ENCODE measurements at regions not wholly inside any gene's neighbourhood (a gene's known extent, or its start where the extent isn't known, plus 50 kb on each side); places are given as distances from the start of the nearest gene placed in this dataset.
"Not testable (repeated sequence)": the region's sequence is repeated elsewhere in the genome, so short reads cannot be mapped to it uniquely, and the experiment has no call there.

GRCh38 chr11:34754171-34754823, 133.4 kb downstream of the EHF start:
- no peak for DNase-seq (ENCODE audit: low spot score)

- no peak for DNase-seq (ENCODE audit: low spot score)
Measured at GRCh38 chr11:34750692-34751405, 130.0 kb downstream of the EHF start.

- DNase-seq (ENCODE audit: low spot score), result no peak
Measured at GRCh38 chr11:34749666-34750659, 129.1 kb downstream of the EHF start.

GRCh38 chr11:34748036-34748435, 127.1 kb downstream of the EHF start:
- DNase-seq (ENCODE audit: low spot score), result no peak

- DNase-seq (ENCODE audit: low spot score), result peak; percentile 15
Measured at GRCh38 chr11:34747251-34747650, 126.4 kb downstream of the EHF start.

- DNase-seq (ENCODE audit: low spot score), result no peak
Measured at GRCh38 chr11:34745195-34745594, 124.3 kb downstream of the EHF start.

GRCh38 chr11:34744511-34744910, 123.6 kb downstream of the EHF start:
- no peak for DNase-seq (ENCODE audit: low spot score)

- no peak for DNase-seq (ENCODE audit: low spot score)
Measured at GRCh38 chr11:34738237-34738636, 117.3 kb downstream of the EHF start.

GRCh38 chr11:34732831-34733230, 111.9 kb downstream of the EHF start:
- DNase-seq (ENCODE audit: low spot score), result no peak

GRCh38 chr11:34731603-34732002, 110.7 kb downstream of the EHF start:
- no peak for DNase-seq (ENCODE audit: low spot score)

- no peak for DNase-seq (ENCODE audit: low spot score)
Measured at GRCh38 chr11:34730544-34731295, 109.8 kb downstream of the EHF start.

- DNase-seq (ENCODE audit: low spot score), result no peak
Measured at GRCh38 chr11:34728609-34729008, 107.7 kb downstream of the EHF start.

- DNase-seq (ENCODE audit: low spot score), result no peak
Measured at GRCh38 chr11:34727228-34727737, 106.4 kb downstream of the EHF start.

- no peak for DNase-seq (ENCODE audit: low spot score)
Measured at GRCh38 chr11:34724973-34725372, 104.1 kb downstream of the EHF start.

GRCh38 chr11:34721646-34722045, 100.8 kb downstream of the EHF start:
- DNase-seq (ENCODE audit: low spot score), result no peak

- DNase-seq (ENCODE audit: low spot score), result no peak
Measured at GRCh38 chr11:34719303-34719848, 98.5 kb downstream of the EHF start.

- DNase-seq (ENCODE audit: low spot score), result not testable (repeated sequence)
Measured at GRCh38 chr11:34713631-34714030, 92.7 kb downstream of the EHF start.
